HFF-Myc (cell line): ENCODE measurements at regions not wholly inside any gene's neighbourhood (a gene's known extent, or its start where the extent isn't known, plus 50 kb on each side); places are given as distances from the start of the nearest gene placed in this dataset.

ENCODE experiments used
- DNase-seq: peaks from one replicate; pipeline ENCODE4 v3.0.0-alpha.2; 2011; ENCODE audit warnings: low read depth; ENCODE audit errors: extremely low read depth
- H3K4me3 ChIP-seq: replicated peaks from 2 replicates; pipeline ENCODE4 v1.5.1; 2011; ENCODE audit warnings: low read depth, mild to moderate bottlenecking, control low read depth, low read length
- TF ChIP-seq, protein P1 (sequence below): IDR thresholded peaks from 2 replicates; pipeline ENCODE4 v1.5.1; 2012; ENCODE audit warnings: mild to moderate bottlenecking, low read depth, low read length, control low read depth; ENCODE audit errors: missing control alignments

DNA sequence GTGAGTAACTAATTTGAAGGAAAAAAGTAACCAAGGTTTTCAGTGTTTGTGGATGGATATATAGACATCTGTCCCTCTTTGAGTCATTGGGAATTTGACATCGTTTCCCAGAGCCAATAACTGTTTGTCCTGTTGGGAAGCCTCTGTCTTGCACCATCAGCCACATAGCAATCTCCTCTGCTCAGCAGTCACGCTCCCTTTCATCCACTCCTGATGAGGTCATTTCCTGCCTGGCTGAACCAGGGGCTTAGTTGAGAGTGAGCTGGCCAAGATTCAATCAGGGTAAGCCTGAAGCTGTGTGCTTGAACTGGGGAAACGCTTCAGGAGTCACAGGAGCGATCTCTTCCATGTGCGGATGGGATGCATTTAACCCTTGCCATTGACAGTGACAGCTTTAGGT, 121.5 kb upstream of the FOXQ1 start:
- TF ChIP-seq, protein P1, sequence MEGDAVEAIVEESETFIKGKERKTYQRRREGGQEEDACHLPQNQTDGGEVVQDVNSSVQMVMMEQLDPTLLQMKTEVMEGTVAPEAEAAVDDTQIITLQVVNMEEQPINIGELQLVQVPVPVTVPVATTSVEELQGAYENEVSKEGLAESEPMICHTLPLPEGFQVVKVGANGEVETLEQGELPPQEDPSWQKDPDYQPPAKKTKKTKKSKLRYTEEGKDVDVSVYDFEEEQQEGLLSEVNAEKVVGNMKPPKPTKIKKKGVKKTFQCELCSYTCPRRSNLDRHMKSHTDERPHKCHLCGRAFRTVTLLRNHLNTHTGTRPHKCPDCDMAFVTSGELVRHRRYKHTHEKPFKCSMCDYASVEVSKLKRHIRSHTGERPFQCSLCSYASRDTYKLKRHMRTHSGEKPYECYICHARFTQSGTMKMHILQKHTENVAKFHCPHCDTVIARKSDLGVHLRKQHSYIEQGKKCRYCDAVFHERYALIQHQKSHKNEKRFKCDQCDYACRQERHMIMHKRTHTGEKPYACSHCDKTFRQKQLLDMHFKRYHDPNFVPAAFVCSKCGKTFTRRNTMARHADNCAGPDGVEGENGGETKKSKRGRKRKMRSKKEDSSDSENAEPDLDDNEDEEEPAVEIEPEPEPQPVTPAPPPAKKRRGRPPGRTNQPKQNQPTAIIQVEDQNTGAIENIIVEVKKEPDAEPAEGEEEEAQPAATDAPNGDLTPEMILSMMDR, result no peak
- peak; percentile 92 for DNase-seq

GRCh38 chr6:1188199-1188598, 123.7 kb upstream of the FOXQ1 start:
- no peak for DNase-seq
- TF ChIP-seq, protein P1, result no peak
- no peak overlapping the region for H3K4me3 ChIP-seq

More for the DNA sequence above, 121.5 kb upstream of the FOXQ1 start:
- H3K4me3 ChIP-seq, result no peak overlapping the region

DNA sequence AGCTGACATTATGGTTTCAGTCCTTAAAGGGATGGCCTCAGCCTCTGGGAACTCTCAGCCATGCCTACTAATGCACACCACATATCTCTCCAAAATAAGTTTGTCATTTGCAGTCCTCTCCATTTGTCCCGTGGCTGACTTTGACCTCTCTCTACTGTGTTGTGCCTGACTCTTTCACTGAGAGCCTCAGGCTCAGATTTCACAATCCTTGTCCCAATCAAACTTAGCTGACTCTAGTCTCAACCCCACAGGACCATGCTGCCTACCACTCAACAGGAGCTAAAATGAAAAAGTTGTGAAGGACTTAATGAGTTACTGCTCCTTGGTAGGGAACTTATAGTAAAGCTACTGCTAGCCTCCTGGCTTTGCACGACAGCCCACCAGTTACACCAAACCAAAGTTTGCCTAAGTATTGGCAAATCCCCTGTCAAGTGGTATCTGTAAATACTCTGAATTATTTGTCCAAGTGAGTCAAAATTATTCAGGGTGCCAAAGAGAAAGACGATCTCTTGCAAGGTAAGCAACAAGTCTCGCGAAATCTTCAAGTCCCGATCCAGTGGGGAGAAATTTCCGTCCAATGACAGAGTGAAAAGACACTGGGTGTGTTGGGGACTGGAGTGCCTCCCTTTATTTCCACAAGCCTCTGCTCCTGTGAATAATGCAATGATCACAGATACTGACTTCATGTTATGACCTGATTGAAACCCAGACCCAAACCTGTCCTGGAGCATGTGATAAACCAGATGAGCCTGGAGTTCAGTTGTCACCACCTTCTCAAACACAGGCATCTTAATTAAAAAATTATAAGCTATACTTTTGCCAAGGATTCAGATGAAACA, 124.4 kb upstream of the FOXQ1 start:
- TF ChIP-seq, protein P1, result no peak
- DNase-seq, result no peak
- H3K4me3 ChIP-seq, result no peak overlapping the region

DNA sequence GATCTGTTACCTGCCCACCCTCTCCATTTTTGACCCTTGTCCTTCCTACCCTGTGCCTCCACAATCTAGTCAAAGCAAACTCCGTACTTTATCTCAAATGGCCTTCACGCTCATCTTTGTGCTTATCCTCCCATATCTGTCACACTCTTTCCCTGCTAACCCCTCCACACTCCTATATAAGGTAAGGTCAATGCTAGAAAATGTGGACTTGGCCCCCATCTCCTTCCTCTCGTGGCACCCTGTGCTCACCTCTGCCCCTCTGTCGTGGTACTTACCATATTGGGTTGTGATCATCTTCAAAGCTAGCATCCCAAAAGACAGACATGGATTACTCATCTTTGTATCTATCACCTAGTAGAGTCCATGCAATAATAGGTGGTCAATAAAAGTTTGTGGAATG, 127.6 kb upstream of the FOXQ1 start:
- no peak overlapping the region for H3K4me3 ChIP-seq
- TF ChIP-seq, protein P1, result no peak
- no peak for DNase-seq

DNA sequence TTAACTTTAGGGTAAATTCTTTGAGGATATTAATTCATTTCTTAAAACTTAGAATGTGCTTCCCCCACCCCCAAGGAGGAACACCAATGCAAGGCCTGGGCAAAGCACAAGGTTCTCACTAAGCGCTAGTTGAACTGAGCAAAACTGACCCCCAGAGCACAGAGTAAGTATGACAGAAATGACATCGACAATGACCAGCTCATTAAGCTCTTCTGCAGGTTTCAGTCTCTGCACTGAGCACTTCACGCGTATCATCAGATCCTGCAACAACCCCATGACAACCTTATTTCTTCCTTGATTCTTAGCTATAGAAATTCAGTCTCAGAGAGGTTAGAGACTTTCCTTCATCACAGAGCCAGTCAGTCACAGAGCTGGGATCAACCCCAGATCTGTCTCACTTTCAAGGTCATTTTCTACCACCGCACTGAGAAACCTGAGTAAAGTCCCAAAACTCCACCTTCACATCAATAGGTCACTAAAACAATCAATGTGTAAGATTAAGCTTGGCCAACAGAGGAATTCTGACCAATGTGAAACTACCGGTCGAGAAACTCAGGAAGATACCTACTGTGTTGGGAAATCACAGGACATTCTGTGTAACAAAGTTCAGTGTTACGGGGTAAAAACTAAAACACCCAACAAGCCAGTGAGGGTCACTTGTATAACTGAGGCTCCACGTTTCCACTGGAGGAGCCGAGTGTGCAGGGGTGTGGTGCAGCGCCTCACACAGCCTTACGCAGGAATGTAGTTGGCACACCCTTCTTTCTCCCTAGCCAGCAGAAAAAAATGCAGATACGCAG, 129.0 kb upstream of the FOXQ1 start:
- TF ChIP-seq, protein P1, result no peak
- no peak overlapping the region for H3K4me3 ChIP-seq
- no peak for DNase-seq

- no peak for DNase-seq
- TF ChIP-seq, protein P1, result no peak
- no peak overlapping the region for H3K4me3 ChIP-seq
Measured at GRCh38 chr6:1181939-1182605, 129.8 kb upstream of the FOXQ1 start.
